Loucy (cell line): ENCODE measurements at regions not wholly inside any gene's neighbourhood (a gene's known extent, or its start where the extent isn't known, plus 50 kb on each side); places are given as distances from the start of the nearest gene placed in this dataset.
"Not testable (repeated sequence)": the region's sequence is repeated elsewhere in the genome, so short reads cannot be mapped to it uniquely, and the experiment has no call there.

Source experiments
- EZH2phosphoT487 ChIP-seq: fragments of 200-600 bp; IDR thresholded peaks from 2 replicates; pipeline ENCODE4 v1.6.1; 2018; ENCODE audit warnings: antibody characterized with exemption, mild to moderate bottlenecking, moderate library complexity, borderline replicate concordance
- TF ChIP-seq, protein P1 (sequence below): fragments of 200-600 bp; sonication (generic); conservative IDR thresholded peaks from 2 replicates; pipeline ENCODE4 v1.5.1; 2014; ENCODE audit warnings: mild to moderate bottlenecking, antibody characterized with exemption, low read length

GRCh38 chr1:234762127-234762526, 152.1 kb upstream of the IRF2BP2 start:
- TF ChIP-seq, protein P1, sequence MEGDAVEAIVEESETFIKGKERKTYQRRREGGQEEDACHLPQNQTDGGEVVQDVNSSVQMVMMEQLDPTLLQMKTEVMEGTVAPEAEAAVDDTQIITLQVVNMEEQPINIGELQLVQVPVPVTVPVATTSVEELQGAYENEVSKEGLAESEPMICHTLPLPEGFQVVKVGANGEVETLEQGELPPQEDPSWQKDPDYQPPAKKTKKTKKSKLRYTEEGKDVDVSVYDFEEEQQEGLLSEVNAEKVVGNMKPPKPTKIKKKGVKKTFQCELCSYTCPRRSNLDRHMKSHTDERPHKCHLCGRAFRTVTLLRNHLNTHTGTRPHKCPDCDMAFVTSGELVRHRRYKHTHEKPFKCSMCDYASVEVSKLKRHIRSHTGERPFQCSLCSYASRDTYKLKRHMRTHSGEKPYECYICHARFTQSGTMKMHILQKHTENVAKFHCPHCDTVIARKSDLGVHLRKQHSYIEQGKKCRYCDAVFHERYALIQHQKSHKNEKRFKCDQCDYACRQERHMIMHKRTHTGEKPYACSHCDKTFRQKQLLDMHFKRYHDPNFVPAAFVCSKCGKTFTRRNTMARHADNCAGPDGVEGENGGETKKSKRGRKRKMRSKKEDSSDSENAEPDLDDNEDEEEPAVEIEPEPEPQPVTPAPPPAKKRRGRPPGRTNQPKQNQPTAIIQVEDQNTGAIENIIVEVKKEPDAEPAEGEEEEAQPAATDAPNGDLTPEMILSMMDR, result not testable (repeated sequence)
- TF ChIP-seq EZH2phosphoT487, result not testable (repeated sequence)
